Vagina (tissue), 2 donors: ENCODE measurements at regions not wholly inside any gene's neighbourhood (a gene's known extent, or its start where the extent isn't known, plus 50 kb on each side); places are given as distances from the start of the nearest gene placed in this dataset.

Experiments
- DNase-seq, 2 donors: peaks; one replicate each; pipeline ENCODE4 v3.0.0-alpha.2; 2017; ENCODE audit errors: extremely low spot score in 2 of 2
- H3K27ac ChIP-seq: fragments of 200-600 bp; sonication (generic); one replicate; pipeline ENCODE4 v1.5.1; 2019
- H3K27me3 ChIP-seq: fragments of 200-600 bp; sonication (generic); one replicate; pipeline ENCODE4 v1.5.1; 2019
- H3K36me3 ChIP-seq, 2 donors: fragments of 200-600 bp; sonication (generic); one replicate each; pipeline ENCODE4 v1.5.1; 2017 to 2019
- H3K4me1 ChIP-seq: fragments of 200-600 bp; sonication (generic); one replicate; pipeline ENCODE4 v1.5.1; 2019
- H3K4me3 ChIP-seq, 2 donors: fragments of 200-600 bp; sonication (generic); 1 replicate in 1 of 2; 2 replicates in 1 of 2; pipeline ENCODE4 v1.5.1; 2016 to 2019
- H3K9me3 ChIP-seq: fragments of 200-600 bp; sonication (generic); one replicate; pipeline ENCODE4 v1.5.1; 2019
- POLR2A ChIP-seq, 2 donors: fragments of 450-650 bp; IDR thresholded peaks; one replicate each; pipeline ENCODE4 v1.6.1; 2017; ENCODE audit warnings: antibody characterized with exemption in 2 of 2, mild to moderate bottlenecking in 2 of 2, moderate library complexity in 2 of 2
- POLR2AphosphoS5 ChIP-seq, 2 donors: sonication (generic); formaldehyde crosslinking; IDR thresholded peaks; one replicate each; pipeline ENCODE4 v1.9.0; 2017; ENCODE audit warnings: antibody characterized with exemption in 2 of 2, mild to moderate bottlenecking in 2 of 2, low read depth in 1 of 2; ENCODE audit not compliant: insufficient read depth in 1 of 2
- intact Hi-C: fragments of 100-400 bp; cut with DNase I; formaldehyde crosslinking; loops from one replicate; pipeline ENCODE4 v1.15.1; 2023
- TF ChIP-seq, protein P1 (sequence below), 3 experiments: fragments of 450-650 bp in 2 of 3; fragments of 200-600 bp in 1 of 3; sonication (generic) in 1 of 3; IDR thresholded peaks; one replicate each; pipeline ENCODE4 v1.5.1; 2017 to 2019; ENCODE audit warnings: antibody characterized with exemption in 3 of 3, mild to moderate bottlenecking in 2 of 3, moderate library complexity in 2 of 3

DNA sequence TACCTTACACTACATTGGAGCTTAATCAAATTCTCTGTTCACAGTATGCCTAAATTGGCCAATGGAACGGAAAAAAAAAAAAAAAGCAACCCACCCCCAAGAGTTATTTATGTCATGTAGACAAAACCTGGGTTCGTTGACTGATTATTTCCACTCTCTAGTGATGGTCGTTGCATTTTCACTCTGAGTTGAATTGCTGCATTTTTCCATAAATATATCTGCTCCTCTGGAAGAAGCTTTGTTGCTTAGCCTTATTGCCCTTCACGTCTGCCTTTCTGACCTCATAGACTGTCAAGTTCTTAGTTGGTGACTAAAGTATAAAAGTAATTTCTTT, 90.2 kb upstream of the RUNX1 start:
- TF ChIP-seq POLR2AphosphoS5 (IDR thresholded peaks at IDR 0.05; ENCODE audit: insufficient read depth in 1 of 2, low read depth in 1 of 2) (no peak), POLR2A (IDR thresholded peaks at IDR 0.05) (no peak)
- TF ChIP-seq, protein P1, sequence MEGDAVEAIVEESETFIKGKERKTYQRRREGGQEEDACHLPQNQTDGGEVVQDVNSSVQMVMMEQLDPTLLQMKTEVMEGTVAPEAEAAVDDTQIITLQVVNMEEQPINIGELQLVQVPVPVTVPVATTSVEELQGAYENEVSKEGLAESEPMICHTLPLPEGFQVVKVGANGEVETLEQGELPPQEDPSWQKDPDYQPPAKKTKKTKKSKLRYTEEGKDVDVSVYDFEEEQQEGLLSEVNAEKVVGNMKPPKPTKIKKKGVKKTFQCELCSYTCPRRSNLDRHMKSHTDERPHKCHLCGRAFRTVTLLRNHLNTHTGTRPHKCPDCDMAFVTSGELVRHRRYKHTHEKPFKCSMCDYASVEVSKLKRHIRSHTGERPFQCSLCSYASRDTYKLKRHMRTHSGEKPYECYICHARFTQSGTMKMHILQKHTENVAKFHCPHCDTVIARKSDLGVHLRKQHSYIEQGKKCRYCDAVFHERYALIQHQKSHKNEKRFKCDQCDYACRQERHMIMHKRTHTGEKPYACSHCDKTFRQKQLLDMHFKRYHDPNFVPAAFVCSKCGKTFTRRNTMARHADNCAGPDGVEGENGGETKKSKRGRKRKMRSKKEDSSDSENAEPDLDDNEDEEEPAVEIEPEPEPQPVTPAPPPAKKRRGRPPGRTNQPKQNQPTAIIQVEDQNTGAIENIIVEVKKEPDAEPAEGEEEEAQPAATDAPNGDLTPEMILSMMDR (IDR thresholded peaks at IDR 0.05): no peak
- no peak overlapping the region for H3K27ac ChIP-seq
- intact Hi-C loops: no loop called here
- H3K9me3 ChIP-seq: no peaks in the 10 kb centered on the region
- DNase-seq: no peak
- H3K4me3 ChIP-seq: no peak overlapping the region
- no peaks in the 10 kb centered on the region for H3K4me1 ChIP-seq
- no peaks in the 10 kb centered on the region for H3K27me3 ChIP-seq
- no peaks in the 10 kb centered on the region for H3K36me3 ChIP-seq

DNA sequence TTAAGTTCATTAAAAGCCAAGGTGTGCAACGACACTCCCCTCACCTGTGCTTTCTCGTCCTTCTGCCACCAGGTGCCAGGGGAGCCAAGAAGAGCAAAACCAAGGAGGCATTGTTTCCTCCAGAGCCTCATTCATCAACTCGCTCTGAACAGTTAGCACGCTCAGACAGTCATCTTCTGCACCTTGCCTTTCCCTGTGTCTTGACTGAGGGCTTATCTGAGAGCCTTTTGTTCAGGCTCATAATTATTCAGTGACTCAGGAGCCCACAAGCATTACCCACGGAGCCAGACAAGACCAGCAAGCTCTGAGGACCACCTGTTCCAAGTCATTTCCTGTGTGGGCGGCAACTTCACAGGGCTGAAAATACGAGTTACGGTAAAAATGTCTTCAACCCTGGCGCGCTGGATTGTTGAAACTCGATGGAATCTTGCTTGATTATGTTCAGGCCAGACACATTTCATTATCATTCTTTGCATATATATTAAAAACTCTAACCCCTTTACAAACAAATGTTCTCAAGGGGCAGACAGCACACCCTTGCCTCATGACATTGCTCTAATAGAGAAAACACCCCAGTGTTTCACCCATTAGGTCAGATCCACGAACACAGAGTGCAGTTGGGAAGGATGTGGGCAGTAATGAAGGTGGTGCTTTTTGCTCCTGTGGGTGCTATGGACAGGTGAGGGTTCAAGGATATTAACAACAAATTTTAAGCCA, 89.7 kb upstream of the RUNX1 start:
- Histone ChIP-seq H3K4me3 (no peak overlapping the region), H3K27ac (no peak overlapping the region), H3K36me3 (no peaks in the 10 kb centered on the region), H3K4me1 (no peaks in the 10 kb centered on the region), H3K27me3 (no peaks in the 10 kb centered on the region), H3K9me3 (no peaks in the 10 kb centered on the region)
- TF ChIP-seq, protein P1 (IDR thresholded peaks at IDR 0.05): no peak
- TF ChIP-seq POLR2AphosphoS5 (IDR thresholded peaks at IDR 0.05; ENCODE audit: insufficient read depth in 1 of 2, low read depth in 1 of 2) (no peak), POLR2A (IDR thresholded peaks at IDR 0.05) (no peak)
- intact Hi-C loops: no loop called here
- DNase-seq: no peak

DNA sequence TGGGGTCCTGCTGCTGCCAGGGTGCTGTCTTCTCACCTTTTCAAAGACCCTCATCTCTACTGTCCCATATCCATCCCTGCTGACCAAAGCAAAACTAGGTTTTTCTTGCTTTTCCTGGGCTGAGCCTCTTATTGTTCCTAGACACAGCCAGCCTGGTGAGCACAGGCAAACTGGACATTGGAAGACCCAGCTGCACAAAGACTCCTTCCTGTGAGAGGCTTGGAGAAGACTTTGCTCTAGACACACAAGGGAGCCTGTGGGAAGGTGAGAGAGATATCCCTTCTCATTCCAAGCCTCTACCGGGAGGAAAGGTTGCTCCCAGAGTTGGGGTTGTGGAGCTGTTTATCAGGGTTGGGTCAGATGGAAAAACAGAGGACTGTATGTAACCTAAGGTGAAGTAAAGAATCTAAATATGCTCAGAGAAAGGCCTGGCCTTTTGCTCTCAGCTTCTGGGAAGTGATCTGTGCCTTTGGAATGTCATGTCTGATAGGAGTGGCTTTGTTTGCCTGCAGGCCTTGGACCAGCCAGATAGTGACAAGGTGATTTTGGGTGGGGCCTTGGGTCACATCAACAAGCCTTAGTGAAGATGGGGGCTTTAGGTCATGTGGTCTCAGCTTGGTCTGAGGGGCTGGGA, 87.6 kb upstream of the RUNX1 start:
- no peaks in the 10 kb centered on the region for H3K4me1 ChIP-seq
- H3K36me3 ChIP-seq: no peaks in the 10 kb centered on the region
- H3K27ac ChIP-seq: no peak overlapping the region
- H3K4me3 ChIP-seq: no peak overlapping the region
- H3K27me3 ChIP-seq: no peaks in the 10 kb centered on the region
- intact Hi-C loops: no loop called here
- no peak for TF ChIP-seq POLR2AphosphoS5 (IDR thresholded peaks at IDR 0.05; ENCODE audit: insufficient read depth in 1 of 2, low read depth in 1 of 2)
- TF ChIP-seq, protein P1 (IDR thresholded peaks at IDR 0.05): no peak
- no peaks in the 10 kb centered on the region for H3K9me3 ChIP-seq
- no peak for DNase-seq

DNA sequence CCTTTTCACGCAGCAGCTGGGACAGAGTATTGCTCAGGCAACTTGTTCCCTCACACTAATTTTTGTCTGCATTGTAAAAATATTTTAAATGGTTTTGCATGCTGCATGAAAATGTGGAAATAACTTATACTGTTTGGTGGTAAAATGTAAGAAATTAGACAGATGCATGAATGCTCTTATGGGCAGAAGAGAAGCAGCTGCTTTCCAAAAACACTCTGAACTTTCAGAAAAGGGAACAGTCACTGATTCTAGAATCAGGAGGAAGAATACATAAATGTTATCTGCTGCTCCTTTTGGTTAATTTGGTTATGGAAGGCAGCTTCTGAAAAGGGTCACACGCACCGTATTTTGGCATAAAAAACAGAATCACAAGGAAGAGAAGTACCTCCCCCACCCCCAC, 87.0 kb upstream of the RUNX1 start:
- Histone ChIP-seq H3K27ac (no peak overlapping the region), H3K4me1 (no peaks in the 10 kb centered on the region), H3K36me3 (no peaks in the 10 kb centered on the region), H3K9me3 (no peaks in the 10 kb centered on the region), H3K27me3 (no peaks in the 10 kb centered on the region), H3K4me3 (no peak overlapping the region)
- DNase-seq: no peak
- no peak for TF ChIP-seq POLR2AphosphoS5 (IDR thresholded peaks at IDR 0.05; ENCODE audit: insufficient read depth in 1 of 2, low read depth in 1 of 2)
- TF ChIP-seq, protein P1 (IDR thresholded peaks at IDR 0.05): no peak
- no peak for TF ChIP-seq POLR2A (IDR thresholded peaks at IDR 0.05)
- intact Hi-C loops: no loop called here

DNA sequence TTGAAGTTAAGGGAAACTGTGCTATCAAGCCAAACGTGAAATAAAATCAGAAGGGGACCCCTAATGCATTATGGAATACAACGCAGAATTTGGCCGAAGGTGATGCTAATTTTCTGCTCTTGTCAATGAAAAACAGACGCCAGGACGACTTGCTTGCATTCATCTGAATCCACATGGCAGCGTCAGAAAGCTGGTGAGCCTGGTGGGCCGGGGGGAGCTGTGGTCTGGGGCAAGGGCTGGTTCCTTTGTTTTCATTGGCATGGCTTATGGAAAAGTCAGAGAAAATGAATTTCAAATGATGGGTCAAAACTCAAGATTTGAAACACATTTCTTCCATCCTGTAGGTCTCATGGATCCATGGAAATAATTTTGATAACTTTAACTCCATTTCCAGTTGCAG, 86.4 kb upstream of the RUNX1 start:
- no peaks in the 10 kb centered on the region for H3K9me3 ChIP-seq
- DNase-seq: no peak
- no peaks in the 10 kb centered on the region for H3K36me3 ChIP-seq
- intact Hi-C loops: no loop called here
- H3K4me3 ChIP-seq: no peak overlapping the region
- no peaks in the 10 kb centered on the region for H3K27me3 ChIP-seq
- no peaks in the 10 kb centered on the region for H3K4me1 ChIP-seq
- TF ChIP-seq POLR2AphosphoS5 (IDR thresholded peaks at IDR 0.05; ENCODE audit: insufficient read depth in 1 of 2, low read depth in 1 of 2): no peak
- TF ChIP-seq POLR2A (IDR thresholded peaks at IDR 0.05): no peak
- TF ChIP-seq, protein P1 (IDR thresholded peaks at IDR 0.05): no peak
- H3K27ac ChIP-seq: no peak overlapping the region
